ENCODE measurements at regions not wholly inside any gene's neighbourhood (a gene's known extent, or its start where the extent isn't known, plus 50 kb on each side); places are given as distances from the start of the nearest gene placed in this dataset.
"Not testable (repeated sequence)": the region's sequence is repeated elsewhere in the genome, so short reads cannot be mapped to it uniquely, and the experiment has no call there.

DNA sequence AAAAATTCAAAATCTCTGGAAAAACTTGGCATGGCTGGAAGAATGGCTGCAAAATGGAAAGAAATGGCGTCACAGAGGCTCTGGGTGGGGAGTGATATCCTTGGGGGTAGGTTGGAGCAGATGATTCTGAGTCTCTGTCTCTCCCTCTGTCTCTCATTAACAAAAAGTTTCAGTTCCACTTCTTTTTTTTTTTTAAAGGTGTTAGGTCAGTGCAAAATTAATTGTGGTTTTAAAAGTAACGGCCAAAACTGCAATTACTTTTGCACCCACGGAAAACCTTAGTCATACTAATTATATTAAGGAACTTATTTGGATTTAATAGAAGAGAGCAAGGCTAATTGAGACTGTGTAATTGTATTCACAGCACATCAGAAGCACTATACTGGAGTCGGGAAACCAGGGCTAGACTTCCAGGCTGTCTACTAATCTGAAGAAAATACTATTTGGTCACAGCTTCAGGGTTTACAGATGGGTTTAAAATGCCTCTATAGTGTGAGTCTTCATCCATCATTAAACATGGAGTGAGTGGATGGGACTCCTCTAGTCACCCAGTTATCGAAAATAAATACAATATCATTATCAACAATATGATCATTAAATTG, 289.1 kb upstream of the PLD5 start:
- no peak for DNase-seq (ENCODE audit: low read depth)

DNA sequence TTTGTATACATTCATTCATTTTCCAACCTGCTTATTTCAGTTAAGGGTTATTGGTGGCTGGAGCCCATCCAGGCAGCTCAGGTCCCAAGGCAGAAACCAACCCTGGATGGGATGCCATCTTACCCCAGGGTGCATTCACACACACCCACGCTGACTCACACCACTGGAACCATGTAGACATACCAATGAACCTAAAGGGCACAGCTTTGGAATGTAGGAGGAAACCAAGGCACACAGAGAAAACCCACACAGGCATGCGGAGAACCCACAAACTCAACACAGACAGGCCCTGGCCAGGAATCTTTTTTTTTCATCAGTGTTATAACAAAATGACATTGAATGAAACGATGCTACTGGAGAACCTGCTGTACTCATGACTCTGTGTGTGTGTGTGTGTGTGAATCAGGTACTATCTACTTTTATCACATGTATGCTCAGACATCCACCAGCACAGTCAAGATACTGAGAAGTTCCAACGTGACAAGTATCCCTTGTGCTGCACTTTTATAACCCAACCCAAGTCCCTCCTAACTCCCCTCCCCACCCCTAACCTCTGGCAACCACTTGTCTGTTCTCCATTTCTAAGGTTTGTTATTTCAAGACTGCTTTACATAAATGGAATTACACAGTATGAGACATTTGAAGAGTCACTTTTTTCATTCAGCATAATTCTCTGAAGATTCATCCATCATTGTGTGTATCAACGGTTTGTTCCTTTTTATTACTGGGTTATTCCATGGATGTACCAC, 286.8 kb upstream of the PLD5 start:
- DNase-seq (ENCODE audit: low read depth): no peak

DNA sequence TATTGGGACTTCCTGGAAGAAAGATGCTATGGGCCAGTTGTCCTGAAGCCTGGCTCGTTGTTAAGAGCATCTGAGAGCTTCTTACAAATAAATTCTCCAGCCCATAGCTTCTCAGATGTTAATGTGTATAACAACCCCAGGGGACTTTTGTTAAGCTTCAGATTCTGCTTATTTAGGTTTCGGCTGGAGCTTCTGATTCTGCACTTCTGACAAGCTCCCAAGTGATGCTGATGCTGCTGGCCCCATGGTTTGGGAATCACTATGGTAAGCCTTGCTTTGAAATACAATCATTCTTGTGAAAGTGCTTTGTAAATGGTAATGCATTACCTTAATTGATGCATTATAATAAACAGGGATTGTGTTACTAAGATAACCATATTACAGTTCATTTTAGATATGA, 281.8 kb upstream of the PLD5 start:
- no peak for DNase-seq (ENCODE audit: low read depth)

DNA sequence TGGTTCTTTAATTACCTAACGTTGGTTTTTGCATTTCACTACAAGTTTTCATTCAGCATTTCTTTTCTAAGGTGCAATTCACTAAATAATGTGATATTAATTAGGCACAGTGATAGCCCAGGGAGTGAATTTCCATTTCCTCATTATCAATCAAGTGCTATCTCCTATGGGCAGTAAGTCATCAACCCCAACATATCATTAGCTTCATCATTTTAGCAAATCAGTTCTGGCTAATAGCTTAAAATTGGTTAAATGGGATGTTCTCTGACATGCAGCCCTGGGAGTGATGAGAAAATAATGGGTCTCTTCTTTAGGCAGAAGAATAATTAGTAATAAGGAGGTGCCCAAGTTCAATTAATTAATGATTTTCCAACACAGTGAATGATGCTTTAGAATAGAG, 280.9 kb upstream of the PLD5 start:
- not testable (repeated sequence) for DNase-seq (ENCODE audit: low read depth)

DNA sequence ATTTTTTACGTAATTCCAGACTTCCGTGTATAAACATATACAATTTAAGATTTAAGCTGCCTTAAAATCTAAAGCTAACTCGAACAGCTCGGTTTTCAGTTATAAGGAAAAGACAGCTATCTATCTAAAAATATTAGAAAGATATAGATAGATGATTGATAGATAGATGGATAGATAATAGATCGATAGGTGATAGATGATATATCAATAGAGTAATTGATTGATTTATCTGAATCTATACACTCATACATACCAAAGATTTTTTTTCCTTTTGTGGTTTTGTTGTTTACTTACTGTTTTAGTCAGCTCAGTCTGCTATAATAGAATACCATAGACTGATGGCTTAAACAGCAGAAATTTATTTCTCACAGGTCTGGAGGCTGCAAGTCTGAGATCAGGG, 278.5 kb upstream of the PLD5 start:
- DNase-seq (ENCODE audit: low read depth): no peak

DNA sequence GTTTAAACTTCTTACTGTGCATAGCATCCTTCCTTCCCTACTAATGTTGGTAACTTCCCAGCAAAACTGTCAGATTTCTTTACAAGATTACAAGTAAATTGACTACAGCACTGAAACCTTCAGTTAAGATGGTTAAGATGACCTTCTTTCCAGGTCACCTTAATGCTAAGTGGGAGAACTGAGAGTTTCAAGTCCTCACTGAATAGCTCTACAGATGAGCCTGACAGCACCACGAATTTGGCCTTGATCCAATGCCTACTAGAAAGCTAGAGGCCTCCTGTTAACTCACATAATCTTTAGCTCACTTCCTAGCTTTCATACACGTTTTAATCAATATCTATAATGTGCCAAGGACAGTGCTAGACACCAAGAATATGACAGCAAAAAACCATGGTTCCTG, 276.0 kb upstream of the PLD5 start:
- no peak for DNase-seq (ENCODE audit: low read depth)

DNA sequence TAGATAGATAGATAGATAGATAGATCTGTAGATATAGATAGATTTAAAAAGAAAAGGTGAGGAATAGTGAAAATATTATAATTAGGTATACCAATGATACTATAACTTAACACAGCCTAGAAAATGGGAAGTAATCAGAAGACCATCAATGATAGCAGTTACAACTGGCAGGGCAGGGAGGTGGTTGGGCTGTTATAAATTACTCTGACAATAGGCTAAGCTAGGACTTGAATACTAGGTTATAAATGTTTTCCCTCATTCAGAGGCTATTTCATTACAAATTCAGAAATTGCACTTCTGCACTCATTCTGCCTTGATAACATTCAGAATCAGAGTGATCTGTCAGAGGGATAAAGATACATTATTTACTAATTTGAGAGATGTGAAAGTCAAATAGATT, 273.4 kb upstream of the PLD5 start:
- no peak for DNase-seq (ENCODE audit: low read depth)

DNA sequence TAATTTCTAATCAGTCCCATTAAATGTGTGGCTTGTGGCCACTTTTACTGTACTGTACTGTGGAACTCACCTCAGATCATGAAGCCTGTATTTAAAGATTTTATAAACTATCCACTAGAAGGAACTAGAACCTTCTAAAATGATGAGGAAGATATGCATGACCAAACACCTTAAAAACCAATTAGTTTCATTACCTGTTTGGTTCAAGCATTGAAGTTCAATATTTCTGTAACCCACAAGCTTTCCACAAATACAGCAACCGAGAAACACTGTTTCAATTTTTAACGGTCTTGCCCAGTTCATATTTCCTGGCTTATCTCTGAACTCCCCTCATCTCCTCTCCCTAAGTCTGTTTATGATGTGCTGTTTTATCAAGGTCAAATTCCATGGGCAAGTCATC, 264.3 kb upstream of the PLD5 start:
- DNase-seq (ENCODE audit: low read depth): no peak

DNA sequence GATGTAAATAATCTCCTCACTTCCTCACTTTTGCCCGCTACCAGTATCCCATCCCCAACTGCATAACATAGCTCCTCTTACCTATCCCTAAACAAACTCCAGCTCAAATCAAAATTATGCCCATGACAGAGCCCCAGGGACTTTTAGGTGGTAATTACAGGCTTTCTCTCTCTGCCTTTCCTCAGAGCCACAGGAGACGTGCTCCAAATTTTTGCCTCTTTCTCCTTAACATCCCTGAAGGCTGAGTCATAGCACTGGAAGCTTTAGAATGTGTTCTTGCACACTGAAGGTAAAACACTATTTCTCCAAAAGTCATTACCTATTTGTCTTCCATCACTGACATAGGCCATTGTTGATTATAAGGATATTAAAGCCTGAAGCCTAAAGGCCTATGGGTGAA, 263.5 kb upstream of the PLD5 start:
- DNase-seq (ENCODE audit: low read depth): no peak

DNA sequence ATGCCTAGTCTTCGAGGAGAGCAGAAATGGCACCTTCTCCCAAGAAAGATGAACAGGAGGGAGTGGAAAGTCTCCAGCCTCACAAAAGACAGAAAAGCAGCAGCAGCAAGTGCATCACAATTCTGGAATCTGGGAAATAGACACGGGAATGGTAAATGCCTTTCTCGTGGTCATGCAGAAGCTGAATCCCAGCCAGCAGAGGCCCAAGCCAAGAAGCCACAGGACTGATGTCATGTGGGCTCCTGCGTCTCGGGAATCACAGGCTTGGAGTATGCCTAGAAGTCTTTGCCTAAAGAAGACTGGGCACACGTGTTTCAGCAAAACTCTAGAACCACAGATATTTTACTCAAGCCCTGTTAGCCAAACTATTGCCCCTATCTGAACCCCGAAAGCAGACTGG, 260.3 kb upstream of the PLD5 start:
- DNase-seq (ENCODE audit: low read depth): peak; percentile 5

DNA sequence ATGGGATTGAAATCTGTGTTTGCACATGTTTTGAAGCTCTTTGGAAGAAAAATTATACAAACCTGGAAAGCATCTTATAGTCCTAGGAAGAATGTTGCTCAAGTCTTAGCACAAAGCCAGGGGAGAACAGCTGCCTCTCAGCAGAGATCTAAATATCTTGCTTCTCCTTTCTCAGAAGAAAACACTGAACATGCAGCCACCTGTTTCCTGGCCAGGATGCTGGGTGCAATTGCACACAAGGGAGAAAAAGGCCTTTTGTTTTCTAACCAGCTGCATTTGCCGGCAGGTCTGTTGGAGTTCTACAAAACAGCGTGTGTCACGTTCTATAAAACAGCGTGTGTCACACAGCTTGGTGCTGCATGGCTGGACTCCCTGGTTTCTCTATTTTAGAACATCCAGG, 259.6 kb upstream of the PLD5 start:
- no peak for DNase-seq (ENCODE audit: low read depth)

DNA sequence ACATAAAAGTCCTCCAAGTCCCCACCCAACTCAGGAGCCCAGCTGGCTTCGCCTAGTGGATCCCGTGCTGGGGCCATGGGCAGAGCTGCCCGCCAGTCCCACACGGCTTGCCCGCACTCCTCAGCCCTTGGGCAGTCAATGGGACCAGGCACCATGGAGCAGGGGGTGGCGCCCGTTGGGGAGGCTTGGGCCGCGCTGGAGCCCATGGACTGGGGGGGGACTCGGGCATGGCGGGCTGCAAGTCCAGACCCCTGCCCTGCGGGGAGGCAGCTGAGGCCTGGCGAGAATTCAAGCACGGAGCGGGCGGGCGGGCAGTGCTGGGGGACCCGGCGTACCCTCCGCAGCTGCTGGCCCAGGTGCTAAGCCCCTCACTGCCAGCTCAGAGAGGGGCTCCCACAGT, 249.8 kb upstream of the PLD5 start:
- no peak for DNase-seq (ENCODE audit: low read depth)

DNA sequence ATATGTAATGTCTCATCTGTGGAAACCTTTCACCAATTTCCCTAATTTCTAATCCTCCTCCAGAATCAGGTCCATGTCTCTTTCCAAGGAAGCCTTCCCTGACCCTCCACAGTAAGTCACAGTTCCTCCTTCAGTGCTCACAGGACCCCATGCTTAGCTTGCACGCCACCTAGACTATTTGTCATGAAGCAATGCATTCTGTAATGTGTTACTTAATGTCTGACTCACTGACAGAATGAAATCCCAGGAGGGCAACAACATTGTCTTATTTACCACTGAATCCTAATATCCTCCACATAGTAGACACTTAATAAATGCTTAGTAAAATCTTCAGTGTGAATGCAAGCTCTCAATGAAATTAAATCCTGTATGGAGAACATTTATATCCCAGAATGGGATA, 245.9 kb upstream of the PLD5 start:
- no peak for DNase-seq (ENCODE audit: low read depth)

DNA sequence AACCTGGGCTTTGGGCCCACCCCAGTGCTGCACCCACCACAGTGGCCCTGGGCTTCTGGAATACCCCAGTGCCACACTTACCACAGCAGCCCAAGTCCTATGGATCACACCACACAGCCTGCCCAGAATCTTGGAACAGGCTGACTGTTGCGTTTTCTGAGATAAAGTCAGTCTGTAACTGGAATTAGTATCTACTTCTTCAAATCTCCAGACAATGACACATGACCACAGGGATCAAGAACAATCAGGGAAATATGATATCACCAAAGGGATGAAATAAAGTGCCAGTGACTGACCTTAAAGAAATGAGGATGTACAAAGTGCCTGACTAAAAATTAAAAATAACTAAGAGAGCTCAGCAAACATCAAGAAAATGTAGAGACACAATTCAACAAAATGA, 239.7 kb upstream of the PLD5 start:
- DNase-seq (ENCODE audit: low read depth): no peak

DNA sequence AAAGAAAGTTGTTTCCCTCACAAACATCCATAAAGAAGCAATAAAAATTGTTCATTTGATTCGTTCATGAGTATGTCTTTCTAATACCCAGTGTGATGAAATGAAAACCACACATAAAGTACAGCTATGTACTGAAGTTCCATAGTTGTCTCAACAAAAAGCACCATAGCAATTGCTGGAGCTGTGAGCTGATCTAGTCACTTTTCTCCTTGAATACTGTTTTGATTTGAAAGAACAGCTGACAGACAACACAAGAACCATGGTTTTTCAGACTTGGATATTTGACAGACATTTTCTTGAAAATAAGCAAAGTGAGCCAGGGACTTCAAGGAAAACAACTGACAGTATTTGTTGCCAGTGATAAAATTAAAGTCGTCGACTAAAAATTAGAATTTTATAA, 237.1 kb upstream of the PLD5 start:
- no peak for DNase-seq (ENCODE audit: low read depth)

DNA sequence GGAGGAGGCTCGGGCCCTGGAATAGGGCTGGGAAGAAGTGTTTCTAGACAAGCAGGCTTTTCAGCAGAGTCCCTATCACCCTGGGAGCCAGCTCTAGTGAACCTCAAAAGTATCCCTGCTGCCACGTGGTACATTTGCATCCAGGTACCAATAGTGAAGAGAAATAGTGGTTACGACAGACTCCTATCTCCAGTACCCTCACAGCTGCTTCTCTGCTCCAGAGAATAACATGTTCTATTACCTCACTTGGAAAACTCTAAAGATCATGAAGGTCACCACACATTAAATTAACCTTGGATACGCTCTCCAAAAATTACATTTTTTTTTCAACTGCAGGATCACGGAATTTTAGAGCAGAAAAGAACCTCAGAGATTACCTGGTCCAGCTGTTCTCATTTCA, 230.4 kb upstream of the PLD5 start:
- no peak for DNase-seq (ENCODE audit: low read depth)

DNA sequence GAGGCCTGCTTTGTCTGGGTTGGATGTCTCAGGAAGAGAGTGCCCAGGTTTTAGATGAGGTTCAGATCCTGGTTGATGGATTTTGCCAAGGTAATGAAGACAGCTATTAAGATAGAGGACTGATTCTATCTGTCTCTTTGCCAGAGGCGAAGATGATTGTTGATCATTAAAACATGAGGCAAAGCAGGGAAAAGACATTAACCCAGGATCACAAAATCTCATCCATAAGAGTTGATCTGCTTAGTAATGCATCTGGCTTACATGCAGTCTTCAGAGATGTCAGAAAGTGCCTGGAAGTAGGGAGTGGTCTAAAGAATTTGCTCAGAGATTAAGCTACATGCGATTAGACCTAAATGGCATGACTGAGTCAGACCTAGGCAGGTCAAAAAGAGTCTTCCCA, 229.6 kb upstream of the PLD5 start:
- no peak for DNase-seq (ENCODE audit: low read depth)

DNA sequence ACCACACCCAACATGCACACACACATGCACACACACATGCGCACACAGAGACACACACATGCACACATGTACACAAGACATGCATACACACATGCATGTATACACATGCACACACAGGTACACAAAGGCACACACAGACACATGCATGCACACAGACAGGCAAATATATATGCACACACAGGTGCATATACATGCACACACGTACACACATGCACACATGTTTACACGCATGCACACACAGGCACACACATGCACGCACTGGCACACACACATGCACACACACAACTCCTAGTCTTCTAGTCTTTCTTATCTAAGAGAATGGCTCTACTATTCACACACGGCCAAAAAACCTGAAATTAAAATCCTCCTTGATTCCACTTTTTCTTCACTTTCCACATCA, 222.7 kb upstream of the PLD5 start:
- DNase-seq (ENCODE audit: low read depth): no peak

DNA sequence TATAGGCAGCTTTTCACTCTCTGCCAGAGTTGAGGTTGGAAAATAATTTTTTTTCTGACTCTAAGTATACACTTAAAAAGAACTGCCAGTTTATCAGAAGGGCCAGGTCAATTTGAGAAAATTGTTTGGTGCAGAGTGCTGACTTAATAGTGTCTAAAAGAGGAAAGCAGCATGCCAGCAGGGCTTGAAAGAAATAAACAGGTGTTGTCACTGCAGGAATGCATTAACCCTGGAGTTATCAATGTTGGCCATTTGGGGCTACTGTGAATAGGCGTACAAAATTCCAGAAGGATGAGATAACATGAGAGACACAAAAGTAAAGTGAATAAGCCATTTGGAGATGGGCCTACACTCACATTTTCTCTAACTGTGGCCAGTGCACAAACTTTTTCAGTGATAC, 220.6 kb upstream of the PLD5 start:
- no peak for DNase-seq (ENCODE audit: low read depth)

DNA sequence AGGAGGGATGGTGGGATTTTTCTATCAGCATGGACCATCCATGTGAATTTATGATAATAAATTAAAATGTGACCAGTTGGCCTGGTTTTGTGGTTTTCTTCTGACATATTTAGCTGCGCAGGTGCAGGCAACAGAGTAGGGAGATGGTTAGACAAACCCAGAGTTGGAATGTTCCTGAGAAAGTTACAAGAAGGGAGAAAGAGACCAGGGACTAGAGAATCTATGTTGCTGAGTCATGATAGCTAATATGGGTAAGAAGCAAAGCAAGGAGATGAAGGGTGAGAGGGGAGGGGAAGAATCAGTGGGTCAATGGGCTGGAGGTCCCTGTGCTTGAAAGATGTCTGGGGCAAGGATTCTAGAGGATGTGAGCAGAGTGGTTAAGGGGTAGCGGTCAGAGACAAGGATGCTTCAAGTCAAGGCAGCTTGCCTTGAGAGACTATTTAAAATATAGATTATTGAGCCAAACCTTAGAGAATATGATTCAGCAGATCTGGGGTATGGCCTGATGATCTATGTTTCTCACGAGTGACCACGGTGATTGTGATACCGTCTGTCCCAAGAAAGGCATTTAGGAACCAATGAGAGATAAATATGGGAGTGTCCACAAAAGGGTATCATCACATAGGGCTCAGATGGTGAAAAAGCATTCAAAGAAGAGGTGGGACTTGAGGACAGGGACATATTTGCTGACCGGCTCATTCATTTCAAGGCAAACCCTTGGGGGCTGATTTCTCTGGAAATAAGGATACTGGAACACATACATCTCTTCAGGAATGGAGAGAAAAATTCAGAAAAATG, 219.7 kb upstream of the PLD5 start:
- no peak for DNase-seq (ENCODE audit: low read depth)

DNA sequence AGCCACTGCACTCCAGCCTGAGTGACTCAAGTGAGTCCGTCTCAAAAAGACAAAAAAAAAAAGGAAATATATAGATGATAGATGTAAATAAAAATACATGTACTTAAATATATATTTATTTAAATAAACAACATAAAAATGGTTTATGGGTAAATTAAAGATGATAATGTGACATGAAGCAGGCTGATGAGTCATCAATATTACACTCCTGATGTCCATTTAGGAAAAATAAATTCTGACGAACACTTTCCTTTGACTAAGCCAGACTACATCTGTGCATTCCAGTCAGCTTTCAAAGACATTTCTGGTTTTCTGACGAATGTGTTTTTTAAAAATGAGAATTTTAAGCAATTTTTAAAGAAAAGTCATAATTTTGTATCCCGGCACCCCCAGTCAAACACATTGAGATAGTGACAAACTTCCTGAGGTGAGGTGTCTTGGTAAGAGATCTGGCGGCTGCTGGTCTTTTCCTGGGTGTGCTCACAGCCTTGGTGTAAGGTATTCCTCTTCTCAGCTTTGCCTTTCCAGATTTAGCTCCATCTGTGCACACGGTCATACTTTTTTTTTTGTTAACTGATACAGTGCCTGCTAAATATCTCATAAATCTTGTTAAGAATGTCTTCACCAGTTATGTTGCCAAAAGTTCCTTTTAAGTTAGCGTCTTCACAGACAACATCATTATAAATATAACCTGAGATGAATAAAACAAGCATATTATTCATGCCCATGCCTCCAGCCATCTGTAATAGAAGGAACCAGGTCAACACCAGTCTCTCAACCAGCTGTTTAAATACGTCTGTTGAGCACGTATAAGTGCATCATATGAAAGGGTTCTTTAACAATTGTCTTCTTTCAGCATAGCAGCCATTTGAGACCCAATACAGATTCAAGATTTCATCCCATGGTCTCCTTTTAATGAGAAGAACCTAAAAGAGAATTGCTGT, 214.5 kb upstream of the PLD5 start:
- DNase-seq (ENCODE audit: low read depth): no peak

DNA sequence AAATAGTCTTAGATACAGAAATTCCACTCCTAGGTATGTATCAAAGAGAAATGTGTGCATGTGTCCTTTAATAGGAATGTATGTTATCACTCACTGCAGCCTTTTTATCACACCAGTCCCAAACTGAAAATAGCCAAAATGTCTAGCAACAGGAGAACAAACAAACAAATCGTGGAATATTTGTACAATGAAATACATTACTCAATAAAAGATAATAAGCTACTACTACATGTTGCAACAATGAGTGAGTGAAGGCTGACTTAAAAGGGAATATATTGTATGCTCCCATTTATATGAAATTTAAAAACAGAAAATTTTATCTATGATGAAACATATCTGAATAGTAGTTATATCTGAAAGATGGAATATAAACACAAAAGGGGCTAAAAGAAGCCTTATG, 212.1 kb upstream of the PLD5 start:
- DNase-seq (ENCODE audit: low read depth): no peak

All from iris pigment epithelial cell (primary cell).